ENCODE measurements at regions not wholly inside any gene's neighbourhood (a gene's known extent, or its start where the extent isn't known, plus 50 kb on each side); places are given as distances from the start of the nearest gene placed in this dataset.

- TF ChIP-seq POLR2A (IDR thresholded peaks at IDR 0.05) (no peak), CTCF (IDR thresholded peaks at IDR 0.05) (no peak)
Observed at GRCh38 chr6:23533944-23534343, 592.1 kb upstream of the NRSN1 start.
